ENCODE measurements at regions not wholly inside any gene's neighbourhood (a gene's known extent, or its start where the extent isn't known, plus 50 kb on each side); places are given as distances from the start of the nearest gene placed in this dataset.
"Not testable (repeated sequence)": the region's sequence is repeated elsewhere in the genome, so short reads cannot be mapped to it uniquely, and the experiment has no call there.

GRCh38 chr10:61047081-61047480 is 103.1 kb upstream of the RHOBTB1 start:
- FAIRE-seq (no peak), DNase-seq (peak in 2 of 5 donors; percentile 65 to 89)
- intact Hi-C loops (cut with DNase I) = no loop called here
- Histone ChIP-seq H3K4me3 (ENCODE audit: low read length in 3 of 3) (no peak overlapping the region), H3K4me1 (ENCODE audit: control insufficient read depth in 2 of 3, insufficient read depth in 2 of 3, low read depth in 1 of 3, low read length in 3 of 3) (peaks cover 0 to 2% (median 0%) of the 10 kb centered on the region in 3 donors), H3K9ac (ENCODE audit: low read length in 3 of 3) (no peak overlapping the region), H3K9me3 (ENCODE audit: control insufficient read depth in 2 of 3, insufficient read depth in 1 of 3, low read length in 3 of 3) (no peaks in the 10 kb centered on the region), H3K27me3 (ENCODE audit: control insufficient read depth, insufficient read depth, low read length) (no peaks in the 10 kb centered on the region), H3K27ac (ENCODE audit: low read depth in 2 of 2, low read length in 2 of 2) (no peak overlapping the region), H3K36me3 (ENCODE audit: control insufficient read depth in 2 of 3, insufficient read depth in 3 of 3, low read length in 3 of 3) (no peaks in the 10 kb centered on the region)
- no peak for TF ChIP-seq CTCF (IDR thresholded peaks at IDR 0.05; ENCODE audit: borderline replicate concordance, extremely low read depth, insufficient read depth)

- DNase-seq; H3K9me3 ChIP-seq (ENCODE audit: control insufficient read depth in 2 of 3, insufficient read depth in 1 of 3, low read length in 3 of 3); intact Hi-C loops (cut with DNase I); FAIRE-seq; H3K27me3 ChIP-seq (ENCODE audit: control insufficient read depth, insufficient read depth, low read length); H3K4me3 ChIP-seq (ENCODE audit: low read length in 3 of 3); H3K9ac ChIP-seq (ENCODE audit: low read length in 3 of 3); H3K27ac ChIP-seq (ENCODE audit: low read depth in 2 of 2, low read length in 2 of 2); H3K4me1 ChIP-seq (ENCODE audit: control insufficient read depth in 2 of 3, insufficient read depth in 2 of 3, low read depth in 1 of 3, low read length in 3 of 3); H3K36me3 ChIP-seq (ENCODE audit: control insufficient read depth in 2 of 3, insufficient read depth in 3 of 3, low read length in 3 of 3): not testable (repeated sequence)
These were observed 101.5 kb upstream of the RHOBTB1 start for GRCh38 chr10:61045480-61045879.

GRCh38 chr10:61042533-61042932 is 98.5 kb upstream of the RHOBTB1 start:
- H3K9me3 ChIP-seq (ENCODE audit: control insufficient read depth in 2 of 3, insufficient read depth in 1 of 3, low read length in 3 of 3) = no peaks in the 10 kb centered on the region
- H3K27me3 ChIP-seq (ENCODE audit: control insufficient read depth, insufficient read depth, low read length) = no peaks in the 10 kb centered on the region
- FAIRE-seq (no peak), DNase-seq (no peak)
- intact Hi-C loops (cut with DNase I) = no loop called here
- H3K36me3 ChIP-seq (ENCODE audit: control insufficient read depth in 2 of 3, insufficient read depth in 3 of 3, low read length in 3 of 3) = no peaks in the 10 kb centered on the region
- H3K9ac ChIP-seq (ENCODE audit: low read length in 3 of 3) = no peak overlapping the region
- peaks cover 0 to 2% (median 0%) of the 10 kb centered on the region in 3 donors for H3K4me1 ChIP-seq (ENCODE audit: control insufficient read depth in 2 of 3, insufficient read depth in 2 of 3, low read depth in 1 of 3, low read length in 3 of 3)
- no peak for TF ChIP-seq CTCF (IDR thresholded peaks at IDR 0.05; ENCODE audit: borderline replicate concordance, extremely low read depth, insufficient read depth)
- no peak overlapping the region for H3K27ac ChIP-seq (ENCODE audit: low read depth in 2 of 2, low read length in 2 of 2)
- H3K4me3 ChIP-seq (ENCODE audit: low read length in 3 of 3) = no peak overlapping the region

GRCh38 chr10:61040399-61041016 is 96.5 kb upstream of the RHOBTB1 start:
- Histone ChIP-seq H3K4me3 (ENCODE audit: low read length in 3 of 3) (no peak overlapping the region), H3K36me3 (ENCODE audit: control insufficient read depth in 2 of 3, insufficient read depth in 3 of 3, low read length in 3 of 3) (no peaks in the 10 kb centered on the region), H3K27ac (ENCODE audit: low read depth in 2 of 2, low read length in 2 of 2) (no peak overlapping the region), H3K4me1 (ENCODE audit: control insufficient read depth in 2 of 3, insufficient read depth in 2 of 3, low read depth in 1 of 3, low read length in 3 of 3) (no peaks in the 10 kb centered on the region), H3K9ac (ENCODE audit: low read length in 3 of 3) (no peak overlapping the region), H3K9me3 (ENCODE audit: control insufficient read depth in 2 of 3, insufficient read depth in 1 of 3, low read length in 3 of 3) (no peaks in the 10 kb centered on the region), H3K27me3 (ENCODE audit: control insufficient read depth, insufficient read depth, low read length) (no peaks in the 10 kb centered on the region)
- intact Hi-C loops (cut with DNase I) = no loop called here
- TF ChIP-seq CTCF (IDR thresholded peaks at IDR 0.05; ENCODE audit: borderline replicate concordance, extremely low read depth, insufficient read depth) = no peak
- DNase-seq = peak in 1 of 5 donors; percentile 70
- FAIRE-seq = no peak

Data from kidney (tissue), 13 donors.